ENCODE measurements at regions not wholly inside any gene's neighbourhood (a gene's known extent, or its start where the extent isn't known, plus 50 kb on each side); places are given as distances from the start of the nearest gene placed in this dataset.

GRCh38 chr15:37339437-37339836 is 239.1 kb upstream of the MEIS2 start:
- TF ChIP-seq POLR2AphosphoS5 (IDR thresholded peaks at IDR 0.05; ENCODE audit: low read depth, low read length) (no peak), POLR2A (IDR thresholded peaks at IDR 0.05; ENCODE audit: low read depth, low read length) (no peak)
